ENCODE measurements at regions not wholly inside any gene's neighbourhood (a gene's known extent, or its start where the extent isn't known, plus 50 kb on each side); places are given as distances from the start of the nearest gene placed in this dataset.

DNA sequence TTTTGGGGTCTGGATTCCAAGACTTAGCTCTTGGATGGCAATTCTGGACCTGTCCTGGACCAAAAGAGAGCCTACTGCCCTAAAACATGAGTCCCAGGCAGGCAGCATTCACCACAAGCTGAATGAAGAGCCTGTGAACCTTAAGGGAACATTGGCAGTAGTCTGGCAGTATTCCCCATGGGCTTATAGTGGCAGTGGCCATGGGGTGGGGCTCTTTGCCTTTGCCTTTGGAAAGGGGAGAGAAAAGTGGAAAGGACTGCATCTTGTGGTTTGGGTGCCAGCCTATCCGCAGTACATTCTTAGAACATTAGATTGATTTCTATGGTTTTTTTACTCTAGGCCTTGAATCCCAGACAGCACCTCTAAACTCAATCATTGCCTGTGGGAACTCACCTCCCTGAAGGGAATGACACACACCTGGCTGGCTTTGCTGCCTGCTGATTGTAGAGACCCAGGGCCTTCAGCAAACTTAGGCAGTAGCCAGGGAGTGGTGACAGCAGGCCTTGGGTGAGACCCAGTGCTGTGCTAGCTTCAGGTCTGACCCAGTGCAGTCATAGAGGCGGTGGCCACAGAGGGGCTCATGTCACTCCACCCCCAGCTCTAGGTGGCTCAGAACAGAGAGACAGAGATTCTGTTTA is 216.3 kb downstream of the CETN3 start:
- H3K4me3 ChIP-seq = no peak overlapping the region
- H3K36me3 ChIP-seq = no peaks in the 10 kb centered on the region
- H3K4me1 ChIP-seq = peaks cover 0 to 7% (median 0%) of the 10 kb centered on the region in 3 donors
- no peaks in the 10 kb centered on the region for H3K9me3 ChIP-seq
- WGBS, 2 donors = 100% methylated on average over 1 of the region's 2 CpGs
- no peaks in the 10 kb centered on the region for H3K27me3 ChIP-seq
- intact Hi-C loops (cut with DNase I) = no loop called here
- H3K27ac ChIP-seq = no peak overlapping the region
- TF ChIP-seq, protein P1, sequence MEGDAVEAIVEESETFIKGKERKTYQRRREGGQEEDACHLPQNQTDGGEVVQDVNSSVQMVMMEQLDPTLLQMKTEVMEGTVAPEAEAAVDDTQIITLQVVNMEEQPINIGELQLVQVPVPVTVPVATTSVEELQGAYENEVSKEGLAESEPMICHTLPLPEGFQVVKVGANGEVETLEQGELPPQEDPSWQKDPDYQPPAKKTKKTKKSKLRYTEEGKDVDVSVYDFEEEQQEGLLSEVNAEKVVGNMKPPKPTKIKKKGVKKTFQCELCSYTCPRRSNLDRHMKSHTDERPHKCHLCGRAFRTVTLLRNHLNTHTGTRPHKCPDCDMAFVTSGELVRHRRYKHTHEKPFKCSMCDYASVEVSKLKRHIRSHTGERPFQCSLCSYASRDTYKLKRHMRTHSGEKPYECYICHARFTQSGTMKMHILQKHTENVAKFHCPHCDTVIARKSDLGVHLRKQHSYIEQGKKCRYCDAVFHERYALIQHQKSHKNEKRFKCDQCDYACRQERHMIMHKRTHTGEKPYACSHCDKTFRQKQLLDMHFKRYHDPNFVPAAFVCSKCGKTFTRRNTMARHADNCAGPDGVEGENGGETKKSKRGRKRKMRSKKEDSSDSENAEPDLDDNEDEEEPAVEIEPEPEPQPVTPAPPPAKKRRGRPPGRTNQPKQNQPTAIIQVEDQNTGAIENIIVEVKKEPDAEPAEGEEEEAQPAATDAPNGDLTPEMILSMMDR (IDR thresholded peaks at IDR 0.05) = no peak
- no peak for DNase-seq

DNA sequence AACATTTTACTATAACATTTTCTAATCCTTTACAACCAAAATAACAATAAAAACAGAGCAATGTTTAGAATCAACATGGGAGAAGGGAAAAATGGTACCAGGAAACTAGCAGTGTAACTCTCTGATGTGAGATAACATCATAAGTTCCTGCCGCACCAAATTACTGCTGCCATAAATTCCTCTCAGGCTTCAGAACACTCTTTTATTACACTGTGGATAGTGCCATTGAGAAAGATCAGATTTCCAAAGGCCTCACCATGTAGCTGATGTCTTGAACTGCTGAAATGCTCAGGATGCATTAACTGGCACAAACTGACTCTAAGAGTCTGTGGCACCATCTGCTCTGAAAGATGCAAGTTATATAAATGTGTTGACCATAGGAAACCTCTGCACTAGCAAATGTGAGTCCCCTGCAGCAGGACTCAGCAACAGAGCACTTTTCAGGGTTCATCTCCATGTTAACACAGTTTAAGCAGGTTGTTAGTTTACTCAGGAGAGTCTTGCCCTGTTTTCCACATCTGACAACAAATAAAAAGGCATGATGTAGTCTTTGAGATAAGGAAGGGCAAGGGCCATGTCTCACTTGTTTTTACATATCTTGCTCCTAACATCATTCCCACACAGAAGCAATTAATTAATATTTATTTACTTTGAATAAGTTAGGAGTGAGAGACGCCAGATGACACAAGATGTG is 218.1 kb downstream of the CETN3 start:
- no peak for DNase-seq
- Histone ChIP-seq H3K36me3 (no peaks in the 10 kb centered on the region), H3K27ac (no peak overlapping the region), H3K9me3 (no peaks in the 10 kb centered on the region), H3K4me1 (peaks cover 0 to 7% (median 0%) of the 10 kb centered on the region in 3 donors), H3K27me3 (no peaks in the 10 kb centered on the region), H3K4me3 (no peak overlapping the region)
- no peak for TF ChIP-seq POLR2A (IDR thresholded peaks at IDR 0.05)
- TF ChIP-seq, protein P1 (IDR thresholded peaks at IDR 0.05) = no peak
- intact Hi-C loops (cut with DNase I) = no loop called here
- WGBS, 2 donors = 78 to 80% methylated on average over 2 of the region's 2 CpGs

DNA sequence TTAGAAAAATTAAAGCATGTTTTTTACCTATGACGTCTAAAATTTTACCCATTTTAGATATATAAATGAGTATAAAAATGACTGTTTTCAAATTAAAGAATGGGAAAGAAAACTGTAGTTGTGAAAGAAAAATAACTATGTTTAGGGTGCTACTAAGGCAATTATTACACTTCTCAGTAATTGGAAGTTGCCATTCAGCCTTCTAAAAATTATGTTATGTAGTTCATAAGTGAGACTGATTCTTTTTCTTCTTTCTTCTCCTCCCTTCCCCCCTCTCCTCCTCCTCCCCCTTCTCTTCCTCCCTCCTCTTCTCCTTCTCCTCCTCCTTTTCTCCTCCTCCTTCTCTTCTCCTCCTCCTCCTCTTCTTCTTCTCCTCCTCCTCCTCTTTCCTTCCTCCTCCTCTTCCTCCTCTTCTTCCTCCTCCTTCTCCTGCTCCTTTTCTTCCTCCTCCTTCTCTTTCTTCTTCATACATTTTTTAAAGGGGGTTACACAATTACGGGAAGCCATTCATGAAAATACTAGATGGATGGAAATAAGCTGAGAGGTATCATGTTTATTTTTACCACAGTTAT is 223.6 kb downstream of the CETN3 start:
- 86 to 94% methylated on average over 2 of the region's 2 CpGs for WGBS, 2 donors
- TF ChIP-seq, protein P1 (IDR thresholded peaks at IDR 0.05) = no peak
- TF ChIP-seq POLR2A (IDR thresholded peaks at IDR 0.05) = no peak
- peaks cover 0 to 11% (median 0%) of the 10 kb centered on the region in 3 donors for H3K4me1 ChIP-seq
- DNase-seq = no peak
- no peaks in the 10 kb centered on the region for H3K36me3 ChIP-seq
- H3K9me3 ChIP-seq = no peaks in the 10 kb centered on the region
- intact Hi-C loops (cut with DNase I) = no loop called here
- H3K27me3 ChIP-seq = no peaks in the 10 kb centered on the region
- no peak overlapping the region for H3K4me3 ChIP-seq
- no peak overlapping the region for H3K27ac ChIP-seq

DNA sequence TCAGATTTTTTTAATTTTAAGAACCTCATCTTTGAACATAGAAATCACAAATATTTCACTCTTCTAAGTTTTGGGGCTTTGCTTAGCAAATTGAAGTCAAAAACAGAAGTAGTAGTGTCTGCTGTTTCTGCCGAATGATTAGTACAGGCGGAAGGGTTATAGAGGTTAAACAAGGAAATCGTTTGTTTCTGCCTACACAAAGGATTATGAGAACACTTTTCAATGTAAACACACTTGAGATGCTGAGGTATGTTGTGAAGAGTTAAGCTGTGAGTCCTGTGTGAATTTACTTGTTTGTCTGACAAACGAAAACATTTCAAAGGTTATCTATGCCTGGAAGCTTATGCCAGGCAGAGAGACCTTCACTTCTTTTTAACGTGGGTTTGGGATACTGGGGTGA is 224.8 kb downstream of the CETN3 start:
- Histone ChIP-seq H3K4me1 (peaks cover 0 to 11% (median 0%) of the 10 kb centered on the region in 3 donors), H3K9me3 (no peaks in the 10 kb centered on the region), H3K27ac (no peak overlapping the region), H3K36me3 (no peaks in the 10 kb centered on the region), H3K4me3 (no peak overlapping the region), H3K27me3 (no peaks in the 10 kb centered on the region)
- intact Hi-C loops (cut with DNase I) = no loop called here
- 43 to 46% methylated on average over 5 of the region's 5 CpGs for WGBS, 2 donors
- no peak for DNase-seq
- TF ChIP-seq POLR2A (IDR thresholded peaks at IDR 0.05) = no peak
- TF ChIP-seq, protein P1 (IDR thresholded peaks at IDR 0.05) = no peak

DNA sequence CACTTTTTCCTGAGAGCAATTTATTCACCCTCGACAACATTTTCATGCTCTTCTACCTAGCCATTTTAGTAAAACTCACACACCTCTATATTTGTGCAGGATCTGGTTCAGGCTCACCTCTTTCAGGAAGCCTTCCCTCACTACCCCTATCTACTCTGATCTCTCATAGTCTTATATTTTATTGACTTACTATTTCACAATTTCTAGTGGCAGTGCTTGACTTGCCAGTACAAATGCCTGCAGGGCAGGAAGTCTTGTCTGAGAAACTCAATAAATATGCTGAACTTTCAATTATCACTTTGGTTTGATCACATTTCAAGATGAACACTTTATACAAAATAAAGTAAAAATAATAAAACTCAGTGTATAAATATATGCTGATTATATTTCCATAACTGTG is 226.8 kb downstream of the CETN3 start:
- Histone ChIP-seq H3K27ac (no peak overlapping the region), H3K4me1 (peaks cover 0 to 4% (median 0%) of the 10 kb centered on the region in 3 donors), H3K9me3 (peaks cover 0 to 3% (median 0%) of the 10 kb centered on the region in 3 donors), H3K27me3 (no peaks in the 10 kb centered on the region), H3K4me3 (no peak overlapping the region), H3K36me3 (no peaks in the 10 kb centered on the region)
- DNase-seq = no peak
- TF ChIP-seq, protein P1 (IDR thresholded peaks at IDR 0.05) = no peak
- TF ChIP-seq POLR2A (IDR thresholded peaks at IDR 0.05) = no peak
- intact Hi-C loops (cut with DNase I) = no loop called here
- 72 to 76% methylated on average over 1 of the region's 1 CpG for WGBS, 2 donors
